ENCODE measurements at regions not wholly inside any gene's neighbourhood (a gene's known extent, or its start where the extent isn't known, plus 50 kb on each side); places are given as distances from the start of the nearest gene placed in this dataset.

DNA sequence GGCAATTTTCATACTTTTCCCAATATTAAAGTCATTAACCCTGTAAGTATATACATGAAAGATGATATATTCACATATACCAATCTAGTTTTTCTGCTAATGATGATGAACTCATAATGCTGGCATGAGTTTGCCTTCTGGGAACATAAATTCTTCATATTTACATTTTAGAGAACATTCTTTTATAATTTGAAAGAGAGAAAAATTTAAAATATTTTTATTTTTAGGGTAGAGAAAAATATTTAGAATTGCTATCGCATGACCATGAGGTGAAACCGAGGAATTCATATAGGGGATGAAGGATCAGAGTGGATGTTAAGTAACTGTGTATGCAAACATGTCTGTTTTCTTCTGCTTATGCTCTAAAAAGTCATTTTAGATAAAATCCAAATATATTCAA is 825.3 kb upstream of the FLRT2 start:
- TF ChIP-seq, protein P1, sequence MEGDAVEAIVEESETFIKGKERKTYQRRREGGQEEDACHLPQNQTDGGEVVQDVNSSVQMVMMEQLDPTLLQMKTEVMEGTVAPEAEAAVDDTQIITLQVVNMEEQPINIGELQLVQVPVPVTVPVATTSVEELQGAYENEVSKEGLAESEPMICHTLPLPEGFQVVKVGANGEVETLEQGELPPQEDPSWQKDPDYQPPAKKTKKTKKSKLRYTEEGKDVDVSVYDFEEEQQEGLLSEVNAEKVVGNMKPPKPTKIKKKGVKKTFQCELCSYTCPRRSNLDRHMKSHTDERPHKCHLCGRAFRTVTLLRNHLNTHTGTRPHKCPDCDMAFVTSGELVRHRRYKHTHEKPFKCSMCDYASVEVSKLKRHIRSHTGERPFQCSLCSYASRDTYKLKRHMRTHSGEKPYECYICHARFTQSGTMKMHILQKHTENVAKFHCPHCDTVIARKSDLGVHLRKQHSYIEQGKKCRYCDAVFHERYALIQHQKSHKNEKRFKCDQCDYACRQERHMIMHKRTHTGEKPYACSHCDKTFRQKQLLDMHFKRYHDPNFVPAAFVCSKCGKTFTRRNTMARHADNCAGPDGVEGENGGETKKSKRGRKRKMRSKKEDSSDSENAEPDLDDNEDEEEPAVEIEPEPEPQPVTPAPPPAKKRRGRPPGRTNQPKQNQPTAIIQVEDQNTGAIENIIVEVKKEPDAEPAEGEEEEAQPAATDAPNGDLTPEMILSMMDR (IDR thresholded peaks at IDR 0.05) = no peak
- no peak for TF ChIP-seq POLR2A (IDR thresholded peaks at IDR 0.05)
- no peak for TF ChIP-seq EP300 (IDR thresholded peaks at IDR 0.05)
- no peak for TF ChIP-seq POLR2AphosphoS5 (IDR thresholded peaks at IDR 0.05)
